Esophagus muscularis mucosa (tissue), 4 donors: ENCODE measurements at regions not wholly inside any gene's neighbourhood (a gene's known extent, or its start where the extent isn't known, plus 50 kb on each side); places are given as distances from the start of the nearest gene placed in this dataset.

Experiments
- DNase-seq: peaks from one replicate; pipeline ENCODE4 v3.0.0-alpha.2; 2017; ENCODE audit errors: extremely low spot score
- H3K27ac ChIP-seq, 4 donors: fragments of 200-600 bp; sonication (generic); replicated peaks in 1 of 4; 1 replicate in 3 of 4; 2 replicates in 1 of 4; pipeline ENCODE4 v1.5.1; 2016 to 2019; ENCODE audit warnings: mild to moderate bottlenecking in 1 of 4
- H3K27me3 ChIP-seq, 4 donors: fragments of 200-600 bp; sonication (generic); one replicate each; pipeline versions ENCODE4 v1.5.1 to v1.6.0; 2016 to 2019
- H3K36me3 ChIP-seq, 4 donors: fragments of 200-600 bp; sonication (generic); one replicate each; pipeline ENCODE4 v1.5.1; 2016 to 2019
- H3K4me1 ChIP-seq, 4 donors: fragments of 200-600 bp; sonication (generic); one replicate each; pipeline ENCODE4 v1.5.1; 2016 to 2019
- H3K4me3 ChIP-seq, 4 donors: fragments of 200-600 bp; sonication (generic); 1 replicate in 2 of 4; 2 replicates in 2 of 4; pipeline ENCODE4 v1.5.1; 2016 to 2019; ENCODE audit warnings: mild to moderate bottlenecking in 4 of 4, moderate library complexity in 1 of 4
- H3K9me3 ChIP-seq, 4 donors: fragments of 200-600 bp; sonication (generic); 1 replicate in 3 of 4; 2 replicates in 1 of 4; pipeline ENCODE4 v1.5.1; 2016 to 2019
- CTCF ChIP-seq, 3 experiments: fragments of 200-600 bp in 2 of 3; fragments of 450-650 bp in 1 of 3; sonication (generic) in 2 of 3; IDR thresholded peaks; one replicate each; pipeline ENCODE4 v1.5.1; 2017 to 2019; ENCODE audit warnings: antibody characterized with exemption in 3 of 3, mild to moderate bottlenecking in 2 of 3, moderate library complexity in 1 of 3
- EP300 ChIP-seq: sonication (generic); formaldehyde crosslinking; IDR thresholded peaks from one replicate; pipeline ENCODE4 v1.6.1; 2017; ENCODE audit warnings: antibody characterized with exemption
- POLR2A ChIP-seq: fragments of 450-650 bp; IDR thresholded peaks from one replicate; pipeline ENCODE4 v1.6.1; 2017; ENCODE audit warnings: antibody characterized with exemption, moderate library complexity, mild to moderate bottlenecking, low read depth
- POLR2AphosphoS5 ChIP-seq, 2 donors: sonication (generic); formaldehyde crosslinking; IDR thresholded peaks; one replicate each; pipeline ENCODE4 v1.6.1; 2017; ENCODE audit warnings: antibody characterized with exemption in 2 of 2
- WGBS: methylation state at CpG from one replicate; pipeline ENCODE4 v1.1.5; 2018; 5-methylcytosine and 5-hydroxymethylcytosine counted together
- intact Hi-C: fragments of 100-400 bp; cut with DNase I; formaldehyde crosslinking; loops from one replicate; pipeline ENCODE4 v1.15.1; 2023

- no peak overlapping the region for H3K27ac ChIP-seq
- WGBS, result 69% methylated on average over 4 of the region's 4 CpGs
- H3K27me3 ChIP-seq, result no peaks in the 10 kb centered on the region
- peaks cover 0 to 4% (median 0%) of the 10 kb centered on the region in 4 donors for H3K9me3 ChIP-seq
- DNase-seq, result no peak
- H3K36me3 ChIP-seq, result no peaks in the 10 kb centered on the region
- H3K4me1 ChIP-seq, result no peaks in the 10 kb centered on the region
- intact Hi-C loops, result no loop called here
- H3K4me3 ChIP-seq, result no peak overlapping the region
- TF ChIP-seq POLR2AphosphoS5 (IDR thresholded peaks at IDR 0.05) (no peak), POLR2A (no peak), CTCF (IDR thresholded peaks at IDR 0.05) (no peak), EP300 (no peak)
Measured at GRCh38 chr4:132240081-132240480, 909.0 kb upstream of the PCDH10 start.

DNA sequence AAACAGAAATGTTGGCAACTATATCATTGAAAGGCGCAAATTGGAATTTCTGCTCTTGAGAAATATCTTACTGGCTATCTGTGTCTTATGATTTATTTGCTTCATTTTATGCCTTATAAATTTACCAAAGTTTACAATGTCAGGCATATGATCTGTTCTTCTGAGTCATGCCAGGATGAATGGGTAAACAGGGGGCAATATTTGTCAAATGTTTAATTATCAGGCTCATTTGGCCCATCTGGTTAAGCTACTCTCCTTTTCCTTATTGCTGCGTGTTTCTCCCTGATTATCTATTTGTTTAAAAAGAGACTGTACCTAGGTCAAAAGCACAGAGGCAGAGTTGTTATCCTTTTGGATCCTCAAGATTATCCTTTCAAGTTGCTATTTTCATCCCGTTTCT, 903.8 kb upstream of the PCDH10 start:
- no peak overlapping the region for H3K27ac ChIP-seq
- H3K9me3 ChIP-seq, result peaks cover 0 to 4% (median 0%) of the 10 kb centered on the region in 4 donors
- H3K4me1 ChIP-seq, result no peaks in the 10 kb centered on the region
- no peak overlapping the region for H3K4me3 ChIP-seq
- no peak for DNase-seq
- no peaks in the 10 kb centered on the region for H3K36me3 ChIP-seq
- 50% methylated on average over 3 of the region's 3 CpGs for WGBS
- TF ChIP-seq POLR2A (no peak), CTCF (IDR thresholded peaks at IDR 0.05) (no peak), EP300 (no peak), POLR2AphosphoS5 (IDR thresholded peaks at IDR 0.05) (no peak)
- no peaks in the 10 kb centered on the region for H3K27me3 ChIP-seq
- intact Hi-C loops, result no loop called here

- H3K9me3 ChIP-seq, result no peaks in the 10 kb centered on the region
- H3K27ac ChIP-seq, result no peak overlapping the region
- no peaks in the 10 kb centered on the region for H3K27me3 ChIP-seq
- no peaks in the 10 kb centered on the region for H3K36me3 ChIP-seq
- no peak for DNase-seq
- intact Hi-C loops, result no loop called here
- TF ChIP-seq CTCF (IDR thresholded peaks at IDR 0.05) (no peak), POLR2AphosphoS5 (IDR thresholded peaks at IDR 0.05) (no peak)
- no peak overlapping the region for H3K4me3 ChIP-seq
- H3K4me1 ChIP-seq, result no peaks in the 10 kb centered on the region
Measured at GRCh38 chr4:132264176-132264575, 884.9 kb upstream of the PCDH10 start.

DNA sequence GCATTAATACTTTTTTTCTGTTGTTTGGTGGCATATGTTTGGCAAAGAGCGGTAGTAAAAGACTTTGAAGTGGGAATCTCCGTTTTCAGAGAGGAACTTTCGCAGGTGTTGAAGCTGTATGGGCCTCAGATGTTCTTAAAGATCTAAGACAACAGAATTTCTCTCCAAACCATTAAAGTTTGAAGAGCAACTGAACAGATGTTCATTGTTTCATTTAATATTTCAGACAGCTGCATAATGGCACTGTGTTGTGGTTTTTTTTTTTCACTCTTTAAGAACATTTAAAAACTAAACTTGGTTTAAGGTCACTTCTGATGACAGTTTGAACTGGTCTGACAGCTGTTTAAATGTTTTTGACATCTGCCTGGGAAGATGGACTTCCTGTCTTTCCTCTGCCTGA, 882.7 kb upstream of the PCDH10 start:
- Histone ChIP-seq H3K4me1 (no peaks in the 10 kb centered on the region), H3K4me3 (no peak overlapping the region), H3K9me3 (no peaks in the 10 kb centered on the region), H3K36me3 (no peaks in the 10 kb centered on the region), H3K27me3 (no peaks in the 10 kb centered on the region), H3K27ac (no peak overlapping the region)
- no peak for DNase-seq
- WGBS, result 73% methylated on average over 3 of the region's 3 CpGs
- intact Hi-C loops, result no loop called here
- TF ChIP-seq CTCF (IDR thresholded peaks at IDR 0.05) (no peak), EP300 (no peak), POLR2A (no peak), POLR2AphosphoS5 (IDR thresholded peaks at IDR 0.05) (no peak)

DNA sequence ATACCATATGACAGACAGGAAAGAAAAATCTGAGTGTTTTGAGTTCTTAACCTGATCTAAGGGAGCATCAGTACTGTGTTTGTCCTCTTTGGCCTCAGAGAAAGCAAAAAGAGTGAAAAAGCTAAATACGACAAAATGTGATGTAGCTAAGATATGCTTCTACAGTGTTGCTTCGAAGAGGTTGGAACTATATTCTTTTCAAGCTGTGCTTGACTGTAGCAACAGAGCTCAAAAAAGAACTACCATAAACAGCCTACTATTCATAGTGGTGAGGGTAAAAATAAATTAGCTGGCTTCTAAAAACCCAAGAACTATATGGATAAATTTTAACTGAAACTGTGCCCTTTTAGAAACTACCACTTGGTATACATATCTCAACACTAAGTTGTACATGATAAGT, 881.8 kb upstream of the PCDH10 start:
- Histone ChIP-seq H3K9me3 (no peaks in the 10 kb centered on the region), H3K36me3 (no peaks in the 10 kb centered on the region), H3K27me3 (no peaks in the 10 kb centered on the region), H3K4me1 (no peaks in the 10 kb centered on the region), H3K27ac (no peak overlapping the region), H3K4me3 (no peak overlapping the region)
- WGBS, result 93% methylated on average over 2 of the region's 2 CpGs
- no peak for DNase-seq
- intact Hi-C loops, result no loop called here
- TF ChIP-seq CTCF (IDR thresholded peaks at IDR 0.05), result no peak
- no peak for TF ChIP-seq POLR2A
- TF ChIP-seq EP300, result no peak
- no peak for TF ChIP-seq POLR2AphosphoS5 (IDR thresholded peaks at IDR 0.05)
